HL-60 (cell line): ENCODE measurements at regions not wholly inside any gene's neighbourhood (a gene's known extent, or its start where the extent isn't known, plus 50 kb on each side); places are given as distances from the start of the nearest gene placed in this dataset.

Experiments
- DNase-seq, 2 experiments: peaks; one replicate each; pipeline ENCODE4 v3.0.0-alpha.2; 2010 to 2020; ENCODE audit warnings: low read depth in 1 of 2, low spot score in 1 of 2
- H3K27ac ChIP-seq: fragments of 250-450 bp; sonication (Bioruptor Pico); replicated peaks from 2 replicates; pipeline ENCODE4 v1.5.1; 2020; ENCODE audit warnings: mild to moderate bottlenecking, moderate library complexity
- H3K27me3 ChIP-seq: fragments of 250-450 bp; sonication (Bioruptor Pico); 2 replicates; pipeline ENCODE4 v1.5.1; 2021; ENCODE audit warnings: mild to moderate bottlenecking, moderate library complexity; ENCODE audit not compliant: insufficient read depth, poor library complexity, severe bottlenecking
- H3K4me3 ChIP-seq: replicated peaks from 2 replicates; pipeline ENCODE4 v1.5.1; 2011; ENCODE audit warnings: mild to moderate bottlenecking, control low read depth, low read length; ENCODE audit not compliant: insufficient read depth
- GABPA ChIP-seq: IDR thresholded peaks from 2 replicates; pipeline ENCODE4 v1.6.1; 2012; ENCODE audit warnings: low read depth
- POLR2AphosphoS5 ChIP-seq: IDR thresholded peaks from 2 replicates; pipeline ENCODE4 v1.6.1; 2012; ENCODE audit warnings: low read depth
- SPI1 ChIP-seq: IDR thresholded peaks from 2 replicates; pipeline ENCODE4 v1.6.1; 2012; ENCODE audit warnings: low read depth, mild to moderate bottlenecking, borderline replicate concordance
- TF ChIP-seq, protein P1 (sequence below): IDR thresholded peaks from 2 replicates; pipeline ENCODE4 v1.6.1; 2012; ENCODE audit warnings: low read depth; ENCODE audit not compliant: insufficient replicate concordance
- TF ChIP-seq, protein P2 (sequence below): IDR thresholded peaks from one replicate; pipeline ENCODE4 v1.5.1; 2011; ENCODE audit warnings: low read length, control low read depth, inconsistent platforms; ENCODE audit not compliant: insufficient read depth

DNA sequence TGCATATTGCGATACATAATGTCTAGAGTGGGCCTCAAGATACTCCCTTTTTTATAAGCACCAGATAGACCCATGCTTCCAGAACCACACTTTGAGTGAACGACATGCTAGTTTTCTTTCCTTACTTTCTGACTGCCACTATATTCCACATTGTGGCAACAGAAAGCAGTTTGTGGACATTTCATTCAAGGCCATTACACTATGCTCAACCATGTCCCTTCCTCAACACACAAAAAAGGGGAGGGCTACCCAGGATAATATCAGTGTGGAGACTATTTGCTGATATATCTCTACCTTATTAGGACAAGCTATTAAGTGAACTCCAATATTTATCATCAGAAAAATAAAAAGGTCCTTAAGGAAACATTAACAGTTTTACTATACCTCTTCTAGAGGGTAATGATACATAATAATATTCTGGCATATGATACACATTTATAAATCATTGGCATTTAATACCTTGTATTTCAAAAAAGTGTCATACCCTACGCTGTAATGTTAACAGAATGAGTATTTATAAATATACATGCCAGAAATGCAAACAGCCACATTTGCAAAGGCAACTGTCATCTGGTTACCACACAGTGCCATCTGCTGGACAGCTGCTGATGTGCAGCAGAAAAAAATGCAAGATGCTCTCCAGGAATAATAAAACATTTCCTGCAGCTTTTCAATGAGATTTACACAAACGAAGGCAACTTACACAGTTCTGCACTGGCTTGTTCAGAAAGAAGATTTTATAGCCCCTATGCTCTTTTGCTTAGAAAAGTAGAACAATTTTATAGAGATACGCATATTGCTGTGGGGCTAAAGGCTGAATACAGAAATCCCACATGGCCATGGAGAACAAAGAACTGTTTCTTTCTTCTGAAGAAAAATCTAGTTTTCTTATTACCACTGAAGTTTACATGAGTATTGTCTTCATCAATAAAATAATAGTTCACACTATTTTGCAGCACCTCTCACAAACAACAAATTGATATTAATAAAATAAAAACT is 182.2 kb upstream of the GRIP1 start:
- DNase-seq, result peak in 1 of 2 experiments; percentile 52
- Histone ChIP-seq H3K27me3 (peaks cover 4% of the 10 kb centered on the region), H3K27ac (no peak overlapping the region), H3K4me3 (no peak overlapping the region)
- TF ChIP-seq, protein P1, sequence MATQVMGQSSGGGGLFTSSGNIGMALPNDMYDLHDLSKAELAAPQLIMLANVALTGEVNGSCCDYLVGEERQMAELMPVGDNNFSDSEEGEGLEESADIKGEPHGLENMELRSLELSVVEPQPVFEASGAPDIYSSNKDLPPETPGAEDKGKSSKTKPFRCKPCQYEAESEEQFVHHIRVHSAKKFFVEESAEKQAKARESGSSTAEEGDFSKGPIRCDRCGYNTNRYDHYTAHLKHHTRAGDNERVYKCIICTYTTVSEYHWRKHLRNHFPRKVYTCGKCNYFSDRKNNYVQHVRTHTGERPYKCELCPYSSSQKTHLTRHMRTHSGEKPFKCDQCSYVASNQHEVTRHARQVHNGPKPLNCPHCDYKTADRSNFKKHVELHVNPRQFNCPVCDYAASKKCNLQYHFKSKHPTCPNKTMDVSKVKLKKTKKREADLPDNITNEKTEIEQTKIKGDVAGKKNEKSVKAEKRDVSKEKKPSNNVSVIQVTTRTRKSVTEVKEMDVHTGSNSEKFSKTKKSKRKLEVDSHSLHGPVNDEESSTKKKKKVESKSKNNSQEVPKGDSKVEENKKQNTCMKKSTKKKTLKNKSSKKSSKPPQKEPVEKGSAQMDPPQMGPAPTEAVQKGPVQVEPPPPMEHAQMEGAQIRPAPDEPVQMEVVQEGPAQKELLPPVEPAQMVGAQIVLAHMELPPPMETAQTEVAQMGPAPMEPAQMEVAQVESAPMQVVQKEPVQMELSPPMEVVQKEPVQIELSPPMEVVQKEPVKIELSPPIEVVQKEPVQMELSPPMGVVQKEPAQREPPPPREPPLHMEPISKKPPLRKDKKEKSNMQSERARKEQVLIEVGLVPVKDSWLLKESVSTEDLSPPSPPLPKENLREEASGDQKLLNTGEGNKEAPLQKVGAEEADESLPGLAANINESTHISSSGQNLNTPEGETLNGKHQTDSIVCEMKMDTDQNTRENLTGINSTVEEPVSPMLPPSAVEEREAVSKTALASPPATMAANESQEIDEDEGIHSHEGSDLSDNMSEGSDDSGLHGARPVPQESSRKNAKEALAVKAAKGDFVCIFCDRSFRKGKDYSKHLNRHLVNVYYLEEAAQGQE, result no peak
- no peak for TF ChIP-seq GABPA
- no peak for TF ChIP-seq POLR2AphosphoS5
- no peak for TF ChIP-seq SPI1
- TF ChIP-seq, protein P2, sequence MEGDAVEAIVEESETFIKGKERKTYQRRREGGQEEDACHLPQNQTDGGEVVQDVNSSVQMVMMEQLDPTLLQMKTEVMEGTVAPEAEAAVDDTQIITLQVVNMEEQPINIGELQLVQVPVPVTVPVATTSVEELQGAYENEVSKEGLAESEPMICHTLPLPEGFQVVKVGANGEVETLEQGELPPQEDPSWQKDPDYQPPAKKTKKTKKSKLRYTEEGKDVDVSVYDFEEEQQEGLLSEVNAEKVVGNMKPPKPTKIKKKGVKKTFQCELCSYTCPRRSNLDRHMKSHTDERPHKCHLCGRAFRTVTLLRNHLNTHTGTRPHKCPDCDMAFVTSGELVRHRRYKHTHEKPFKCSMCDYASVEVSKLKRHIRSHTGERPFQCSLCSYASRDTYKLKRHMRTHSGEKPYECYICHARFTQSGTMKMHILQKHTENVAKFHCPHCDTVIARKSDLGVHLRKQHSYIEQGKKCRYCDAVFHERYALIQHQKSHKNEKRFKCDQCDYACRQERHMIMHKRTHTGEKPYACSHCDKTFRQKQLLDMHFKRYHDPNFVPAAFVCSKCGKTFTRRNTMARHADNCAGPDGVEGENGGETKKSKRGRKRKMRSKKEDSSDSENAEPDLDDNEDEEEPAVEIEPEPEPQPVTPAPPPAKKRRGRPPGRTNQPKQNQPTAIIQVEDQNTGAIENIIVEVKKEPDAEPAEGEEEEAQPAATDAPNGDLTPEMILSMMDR, result peak; percentile 92

DNA sequence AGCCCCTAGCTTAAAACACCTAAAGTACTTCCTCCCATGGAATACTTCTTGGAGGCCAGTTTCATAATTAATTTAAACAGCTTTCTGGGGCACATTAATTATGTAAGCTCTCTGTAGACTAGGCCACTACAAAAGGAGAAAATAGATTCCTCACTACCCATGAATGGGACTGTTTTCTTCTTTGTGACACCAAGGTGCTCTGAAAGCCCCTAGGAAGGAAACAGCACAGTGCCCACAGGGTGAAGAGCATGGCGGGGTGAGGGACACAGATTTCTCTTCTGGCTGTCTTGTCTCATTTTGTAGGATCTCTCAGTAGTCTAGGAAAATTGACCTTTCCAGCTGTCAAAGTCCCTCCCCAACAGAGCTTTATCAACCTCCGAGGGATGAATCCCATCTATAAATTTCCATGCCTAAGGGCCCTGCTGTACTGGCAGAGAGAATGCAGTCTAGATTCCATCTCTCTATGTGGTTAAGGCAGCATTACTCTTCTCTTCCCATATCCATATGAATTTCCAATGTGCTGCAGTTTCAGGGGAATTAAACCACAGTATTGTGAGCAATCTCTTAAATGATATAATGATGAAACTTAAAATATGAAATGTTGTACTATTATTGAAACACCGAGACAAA is 183.6 kb upstream of the GRIP1 start:
- H3K27ac ChIP-seq, result no peak overlapping the region
- H3K4me3 ChIP-seq, result no peak overlapping the region
- TF ChIP-seq POLR2AphosphoS5 (no peak), GABPA (no peak), SPI1 (no peak)
- TF ChIP-seq, protein P2, result no peak
- TF ChIP-seq, protein P1, result no peak
- peaks cover 4% of the 10 kb centered on the region for H3K27me3 ChIP-seq
- no peak for DNase-seq

DNA sequence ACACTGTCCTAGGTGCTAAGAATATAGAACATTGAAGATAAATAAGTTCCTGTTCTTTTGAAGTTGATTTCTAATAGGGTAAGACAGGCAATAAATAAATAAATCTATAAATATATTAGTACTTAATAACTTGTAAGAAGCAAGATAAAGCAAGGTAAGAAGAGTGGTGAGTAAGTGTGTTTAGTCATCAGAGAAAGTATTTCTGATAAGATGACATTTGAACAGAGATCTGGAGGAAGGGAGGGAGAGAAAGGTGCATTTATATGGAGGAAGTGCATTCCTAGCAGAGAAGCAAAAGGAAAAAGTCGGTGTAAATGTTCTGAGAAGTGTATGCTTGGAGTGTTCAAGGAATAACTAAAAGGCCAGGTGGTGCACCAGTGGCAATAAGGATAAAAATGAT is 184.4 kb upstream of the GRIP1 start:
- DNase-seq, result no peak
- no peak overlapping the region for H3K27ac ChIP-seq
- H3K27me3 ChIP-seq, result peaks cover 4% of the 10 kb centered on the region
- TF ChIP-seq, protein P1, result no peak
- TF ChIP-seq, protein P2, result no peak
- no peak for TF ChIP-seq GABPA
- TF ChIP-seq POLR2AphosphoS5, result no peak
- no peak for TF ChIP-seq SPI1
- no peak overlapping the region for H3K4me3 ChIP-seq
